ENCODE measurements at regions not wholly inside any gene's neighbourhood (a gene's known extent, or its start where the extent isn't known, plus 50 kb on each side); places are given as distances from the start of the nearest gene placed in this dataset.

- no peak for TF ChIP-seq POLR2A (IDR thresholded peaks at IDR 0.05)
- TF ChIP-seq CTCF (IDR thresholded peaks at IDR 0.05): no peak
These were observed 149.9 kb upstream of the ZNF648 start for GRCh38 chr1:182211386-182211785.
